Activated T-cell treated with anti-CD3 and anti-CD28 coated beads, Interleukin-2, amount 50 U/mL, for 48 hours (primary cell): ENCODE measurements at regions not wholly inside any gene's neighbourhood (a gene's known extent, or its start where the extent isn't known, plus 50 kb on each side); places are given as distances from the start of the nearest gene placed in this dataset.

ENCODE experiments used
- DNase-seq, 2 experiments: peaks; one replicate each; pipeline ENCODE4 v3.0.0-alpha.2; 2020

DNA sequence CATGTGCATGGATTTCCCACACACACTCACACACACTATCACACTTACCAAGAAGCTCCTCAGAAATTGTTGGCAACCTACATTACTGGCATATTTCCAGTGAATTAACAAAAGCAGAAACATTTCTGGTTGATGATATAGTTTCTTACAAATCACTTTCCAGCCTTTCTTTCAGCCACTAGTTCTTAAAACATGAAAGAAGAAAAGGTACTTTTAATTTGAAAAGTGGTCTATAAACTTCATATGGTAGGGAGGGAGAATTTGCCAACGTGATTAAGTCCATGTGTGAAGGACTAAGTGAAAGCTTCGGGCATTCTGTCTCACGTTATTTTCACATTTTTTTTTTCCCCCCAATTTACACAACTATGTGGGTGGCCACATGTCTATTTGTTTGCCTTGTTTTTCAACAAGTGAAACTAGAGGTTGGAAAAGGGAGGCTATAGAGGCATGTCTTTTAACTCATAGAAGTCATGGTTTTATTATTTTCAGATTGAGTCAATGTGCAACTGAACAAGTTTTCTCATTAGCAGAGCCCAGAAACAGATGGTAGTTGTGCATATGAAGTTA lies 832.1 kb upstream of the INTU start:
- DNase-seq: no peak

DNA sequence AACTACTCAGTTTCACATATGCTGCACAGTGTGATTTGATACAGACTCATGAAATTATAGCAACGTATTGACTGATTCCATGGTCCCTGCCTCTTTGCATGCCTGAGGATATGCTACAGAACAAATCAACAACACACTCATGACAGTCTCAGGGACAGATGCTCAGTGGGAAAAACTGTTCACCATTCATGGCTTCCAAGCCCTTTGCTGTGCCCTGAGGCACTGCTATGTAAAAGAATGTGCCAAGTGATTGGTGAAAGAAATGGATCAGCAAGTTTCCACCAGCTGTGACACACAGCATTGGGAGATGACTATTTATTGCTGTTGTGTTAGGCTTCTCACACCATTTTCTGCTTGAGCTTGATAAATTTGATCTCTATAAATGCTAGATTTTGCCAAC lies 825.6 kb upstream of the INTU start:
- no peak for DNase-seq

- no peak for DNase-seq
These were observed 820.7 kb upstream of the INTU start for GRCh38 chr4:126812076-126812475.

DNA sequence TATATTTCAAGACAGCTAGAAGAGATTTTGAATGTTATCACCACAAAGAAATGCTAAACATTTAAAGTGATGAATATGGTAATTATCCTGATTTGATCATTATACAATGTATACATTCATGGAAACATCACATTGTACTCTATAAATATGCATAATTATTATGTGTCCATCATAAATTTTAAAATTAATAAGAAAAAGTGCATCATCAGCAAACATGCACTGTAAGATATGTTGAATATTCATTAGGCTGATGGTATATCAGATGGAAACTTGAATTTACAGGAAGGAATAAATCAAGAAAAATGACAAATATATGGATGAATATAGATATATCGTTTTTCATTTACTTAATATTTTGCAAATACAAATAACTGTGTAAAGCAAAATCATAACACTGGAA lies 812.1 kb upstream of the INTU start:
- no peak for DNase-seq

DNA sequence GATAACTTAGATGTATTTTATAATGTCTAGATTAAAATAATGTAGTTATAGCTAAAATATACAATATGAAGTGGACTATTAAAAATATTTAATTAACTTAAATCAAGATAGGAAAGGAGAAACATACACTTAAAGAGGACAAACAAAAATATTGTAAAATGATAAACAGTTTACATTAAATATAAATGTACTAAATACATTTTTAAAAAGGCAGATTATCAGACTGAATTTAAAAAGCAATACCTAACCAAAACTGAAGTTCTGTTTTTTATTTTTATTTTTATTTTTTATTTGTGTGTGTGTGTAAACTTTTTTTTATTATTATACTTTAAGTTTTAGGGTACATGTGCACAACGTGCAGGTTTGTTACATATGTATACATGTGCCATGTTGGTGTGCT lies 811.6 kb upstream of the INTU start:
- no peak for DNase-seq

- no peak for DNase-seq
These were observed 807.7 kb upstream of the INTU start for GRCh38 chr4:126825083-126825482.

DNA sequence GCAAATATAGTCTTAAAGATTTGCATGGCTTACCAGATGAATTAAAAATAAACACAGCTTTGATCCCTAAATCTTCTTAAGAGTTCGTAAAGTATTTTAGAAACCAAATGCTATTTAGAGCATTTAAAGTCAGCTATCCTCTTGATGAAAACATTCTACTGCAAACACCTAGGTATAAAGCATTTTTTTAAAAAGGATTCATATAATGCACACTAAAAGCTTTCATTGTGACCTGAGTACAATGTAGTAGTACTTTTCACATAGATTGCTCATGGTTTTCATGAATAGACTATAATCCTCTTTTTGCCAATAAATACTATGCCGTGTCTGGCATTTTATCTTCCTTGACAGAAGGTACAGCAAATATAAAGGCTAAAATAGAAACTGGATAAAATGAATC lies 805.1 kb upstream of the INTU start:
- no peak for DNase-seq

DNA sequence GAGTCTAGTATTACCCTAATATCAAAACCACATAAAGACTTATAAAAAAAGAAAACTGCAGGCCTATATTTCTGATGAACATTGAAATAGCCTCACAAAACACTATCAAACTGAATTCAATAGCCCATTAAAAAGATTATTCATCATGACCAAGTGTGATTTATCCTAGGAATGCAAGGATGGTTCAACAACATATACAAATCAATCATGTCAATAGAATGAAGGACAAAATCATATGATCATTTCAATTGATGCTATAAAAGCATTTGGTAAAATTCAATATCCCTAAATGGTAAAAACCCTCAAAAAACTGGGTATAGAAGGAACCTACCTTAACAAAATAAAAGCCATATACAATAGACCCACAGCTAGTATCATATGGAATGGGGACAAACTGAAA lies 797.9 kb upstream of the INTU start:
- no peak for DNase-seq

- DNase-seq: no peak
These were observed 793.6 kb upstream of the INTU start for GRCh38 chr4:126838941-126839679.

GRCh38 chr4:126843492-126844067 lies 789.2 kb upstream of the INTU start:
- no peak for DNase-seq

DNA sequence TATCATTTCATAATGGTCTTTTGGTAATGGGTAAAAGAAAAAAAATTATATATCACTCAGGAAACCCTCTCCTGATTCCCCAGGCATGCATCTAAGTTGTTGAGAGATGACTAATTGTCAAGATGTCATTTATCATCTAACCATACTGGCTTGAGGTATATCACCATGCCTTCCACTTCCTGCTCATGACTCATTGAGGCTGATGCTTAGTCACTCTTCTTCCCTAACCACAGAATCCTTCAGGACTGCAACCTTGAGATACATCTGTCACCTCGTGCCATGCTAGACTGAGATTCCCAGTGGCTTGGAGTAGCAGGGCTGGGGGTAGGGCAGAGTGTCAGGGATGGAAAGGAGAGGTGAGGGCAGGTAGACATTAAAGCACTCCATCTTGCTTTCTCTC lies 782.5 kb upstream of the INTU start:
- no peak for DNase-seq

GRCh38 chr4:126851391-126851790 lies 781.4 kb upstream of the INTU start:
- no peak for DNase-seq

- no peak for DNase-seq
These were observed 779.0 kb upstream of the INTU start for GRCh38 chr4:126853715-126854114.

DNA sequence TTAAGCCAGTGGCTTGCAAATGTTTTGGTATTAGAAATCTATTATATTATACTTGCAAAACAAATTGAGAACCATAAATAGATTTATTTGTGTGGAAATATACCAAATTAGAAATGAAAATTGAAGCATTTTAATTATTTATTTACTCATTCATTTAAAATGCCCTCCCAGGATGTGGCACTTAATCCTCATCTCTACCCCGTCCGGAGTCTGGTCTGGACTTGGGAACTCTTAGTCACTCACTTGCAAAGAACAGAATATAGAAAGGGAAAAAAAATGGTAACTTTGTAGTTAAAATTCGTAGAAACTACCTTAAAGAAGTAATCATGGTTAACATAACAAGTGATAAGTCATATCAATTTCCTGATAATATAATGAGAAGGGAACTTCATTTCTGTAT lies 775.9 kb upstream of the INTU start:
- DNase-seq: no peak

DNA sequence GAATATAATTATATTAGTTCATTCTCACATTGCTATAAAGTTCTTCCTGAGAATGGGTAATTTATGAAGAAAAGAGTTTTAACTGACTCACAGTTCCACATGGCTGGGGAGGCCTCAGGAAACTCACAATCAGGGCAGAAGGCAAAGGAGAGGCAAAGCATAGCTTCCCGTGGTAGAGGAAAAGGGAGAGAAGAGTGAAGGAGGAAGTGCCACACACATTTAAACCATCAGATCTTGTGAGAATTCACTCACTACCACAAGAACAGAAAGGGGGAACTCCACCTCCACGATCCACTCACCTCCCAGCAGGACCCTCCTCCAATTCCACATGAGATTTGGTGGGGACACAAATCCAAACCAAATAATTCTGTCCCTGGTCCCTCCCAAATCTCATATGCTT lies 773.4 kb upstream of the INTU start:
- DNase-seq: no peak

DNA sequence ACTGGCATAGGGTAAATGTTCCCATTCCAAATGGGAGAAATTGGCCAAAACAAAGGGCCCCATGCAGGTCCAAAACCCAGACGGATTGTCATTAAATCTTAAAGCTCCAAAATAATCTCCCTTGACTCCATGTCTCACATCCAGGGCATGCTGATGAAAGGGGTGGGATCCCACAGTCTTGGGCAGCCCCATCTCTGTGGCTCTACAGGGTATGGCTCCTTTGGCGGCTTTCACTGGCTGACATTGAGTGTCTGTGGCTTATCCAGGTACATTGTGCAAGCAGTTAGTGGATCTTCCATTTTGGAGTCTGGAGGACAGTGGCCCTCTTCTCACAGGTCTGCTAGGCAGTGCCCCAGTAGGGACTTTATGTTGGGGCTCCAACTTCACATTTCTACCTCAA lies 772.9 kb upstream of the INTU start:
- no peak for DNase-seq

DNA sequence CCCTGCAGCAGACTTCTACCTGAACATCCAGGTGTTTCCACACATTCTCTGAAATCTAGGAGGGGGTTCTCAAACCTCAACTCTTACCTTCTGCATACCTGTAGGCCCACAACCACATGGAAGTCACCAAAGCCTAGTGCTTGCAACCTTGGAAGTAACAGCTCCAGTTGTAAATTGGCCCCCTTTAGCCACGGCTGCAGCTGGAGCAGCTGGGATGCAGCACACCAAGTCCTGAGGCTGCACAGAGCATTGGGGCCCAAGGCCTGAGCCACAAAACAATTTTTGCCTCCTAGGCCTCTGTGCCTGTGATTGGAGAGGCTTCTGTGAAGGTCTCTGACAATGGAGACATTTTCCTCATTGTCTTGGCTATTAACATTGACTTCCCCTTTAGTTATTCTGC lies 772.4 kb upstream of the INTU start:
- DNase-seq: no peak

DNA sequence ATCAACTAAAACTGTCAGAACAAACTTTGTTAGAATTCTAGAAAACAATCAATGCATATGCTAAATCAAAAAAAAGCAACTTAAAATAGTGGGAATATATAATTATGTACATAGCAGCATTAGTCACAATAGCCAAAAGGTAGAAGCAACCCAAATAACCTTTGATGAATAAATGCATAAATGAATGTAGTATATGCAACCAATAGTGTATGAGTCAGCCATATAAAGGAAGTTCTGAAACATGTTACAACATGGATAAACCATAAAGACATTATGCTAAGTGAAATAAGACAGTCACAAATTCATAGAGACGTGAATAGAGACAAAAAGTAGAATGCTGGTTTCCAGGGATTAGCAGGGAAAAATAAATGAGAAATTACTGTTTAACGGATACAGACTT lies 762.8 kb upstream of the INTU start:
- DNase-seq: no peak

- DNase-seq: no peak
These were observed 760.9 kb upstream of the INTU start for GRCh38 chr4:126871810-126872209.

DNA sequence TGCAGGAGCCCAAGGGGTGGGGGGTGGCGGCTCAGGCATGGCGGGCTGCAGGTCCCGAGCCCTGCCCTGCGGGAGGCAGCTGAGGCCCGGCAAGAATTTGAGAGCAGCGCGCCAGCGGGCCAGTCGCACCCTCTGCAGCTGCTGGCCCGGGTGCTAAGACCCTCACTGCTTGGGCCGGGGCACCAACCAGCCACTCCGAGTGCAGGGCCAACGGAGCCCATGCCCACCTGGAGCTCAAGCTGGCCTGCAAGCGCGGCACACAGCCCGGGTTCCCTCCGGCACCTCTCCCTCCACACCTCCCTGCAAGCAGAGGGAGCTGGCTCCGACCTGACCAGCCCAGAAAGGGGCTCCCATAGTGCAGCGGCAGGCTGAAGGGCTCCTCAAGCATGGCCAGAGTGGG lies 758.2 kb upstream of the INTU start:
- no peak for DNase-seq

DNA sequence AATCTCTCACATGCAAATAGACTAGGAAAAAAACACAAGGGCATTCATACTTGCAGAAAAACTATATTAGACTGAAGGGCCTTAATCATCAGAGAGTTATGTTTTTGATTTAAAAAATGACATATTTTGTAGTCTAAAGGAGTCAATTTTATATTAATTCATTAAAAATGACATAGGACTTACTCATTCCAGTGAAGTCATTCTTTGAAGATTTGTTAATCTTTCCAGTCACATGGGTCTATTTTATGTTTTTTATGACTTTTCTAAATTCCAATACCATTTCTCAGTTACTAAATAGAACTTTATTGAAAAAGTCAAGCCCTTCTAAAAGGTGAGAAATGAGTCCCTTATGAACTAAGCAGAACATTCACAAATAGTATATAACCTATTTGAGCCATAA lies 743.8 kb upstream of the INTU start:
- DNase-seq: no peak

GRCh38 chr4:126890383-126890782 lies 742.4 kb upstream of the INTU start:
- no peak for DNase-seq

GRCh38 chr4:126890994-126891393 lies 741.8 kb upstream of the INTU start:
- DNase-seq: no peak

- no peak for DNase-seq
These were observed 737.8 kb upstream of the INTU start for GRCh38 chr4:126894963-126895362.
